ENCODE measurements at regions not wholly inside any gene's neighbourhood (a gene's known extent, or its start where the extent isn't known, plus 50 kb on each side); places are given as distances from the start of the nearest gene placed in this dataset.

DNA sequence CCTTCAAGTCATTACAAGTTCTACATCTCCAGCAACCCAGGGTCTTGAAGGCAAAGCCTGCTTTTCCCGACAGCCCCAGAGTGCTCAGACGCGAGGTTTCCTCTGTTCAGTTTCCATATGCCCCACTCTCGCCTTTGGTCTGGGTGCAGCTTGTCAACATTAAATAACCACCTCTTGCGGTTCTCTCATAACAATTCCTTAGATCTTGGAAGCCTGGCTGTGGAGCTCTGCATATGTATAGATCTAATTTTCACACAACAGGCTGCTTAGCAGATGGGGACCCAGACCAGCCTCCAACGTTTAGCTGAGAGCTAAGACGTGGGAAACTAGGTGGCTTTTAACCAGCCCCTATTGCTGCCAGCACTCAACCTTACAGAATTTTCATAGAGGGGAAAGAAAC lies 295.5 kb downstream of the RPLP1 start:
- Histone ChIP-seq H3K4me2 (ENCODE audit: control insufficient read depth, extremely low read depth, insufficient read depth, low read depth, low read length) (no peak overlapping the region), H3K9ac (ENCODE audit: control insufficient read depth, extremely low read depth, insufficient read depth, low read length) (no peak overlapping the region), H3K27ac (ENCODE audit: control insufficient read depth, insufficient read depth, low read length) (no peak overlapping the region), H3K9me3 (ENCODE audit: control insufficient read depth, low read depth, low read length) (no peaks in the 10 kb centered on the region), H3K9me1 (ENCODE audit: control insufficient read depth, extremely low read depth, insufficient read depth, low read length) (no peaks in the 10 kb centered on the region), H3K4me1 (ENCODE audit: control insufficient read depth, extremely low read depth, insufficient read depth, low read length) (no peaks in the 10 kb centered on the region), H3K36me3 (ENCODE audit: control insufficient read depth in 2 of 2, extremely low read depth in 1 of 2, insufficient read depth in 2 of 2, low read length in 2 of 2) (no peaks in the 10 kb centered on the region), H3K79me2 (ENCODE audit: control insufficient read depth, insufficient read depth, low read length) (no peaks in the 10 kb centered on the region), H2AFZ (ENCODE audit: control insufficient read depth, low read length) (no peak overlapping the region), H3K4me3 (ENCODE audit: control insufficient read depth in 2 of 3, extremely low read depth in 1 of 3, insufficient read depth in 2 of 3, low read depth in 1 of 3, low read length in 3 of 3) (no peak overlapping the region), H3K27me3 (ENCODE audit: control insufficient read depth, extremely low read depth, insufficient read depth, low read length) (peaks cover 47% of the 10 kb centered on the region), H4K20me1 (ENCODE audit: control insufficient read depth, extremely low read depth, insufficient read depth, low read length) (no peaks in the 10 kb centered on the region)
- FAIRE-seq (no peak), DNase-seq (ENCODE audit: low read depth, low spot score) (no peak)
- dilution Hi-C loops (cut with MboI; ENCODE audit: extremely low pct_ligation_motif_present, low sequenced_read_pairs) = no loop called here
- TF ChIP-seq EZH2 (IDR thresholded peaks at IDR 0.05; ENCODE audit: low read length) = no peak
- TF ChIP-seq, protein P1, sequence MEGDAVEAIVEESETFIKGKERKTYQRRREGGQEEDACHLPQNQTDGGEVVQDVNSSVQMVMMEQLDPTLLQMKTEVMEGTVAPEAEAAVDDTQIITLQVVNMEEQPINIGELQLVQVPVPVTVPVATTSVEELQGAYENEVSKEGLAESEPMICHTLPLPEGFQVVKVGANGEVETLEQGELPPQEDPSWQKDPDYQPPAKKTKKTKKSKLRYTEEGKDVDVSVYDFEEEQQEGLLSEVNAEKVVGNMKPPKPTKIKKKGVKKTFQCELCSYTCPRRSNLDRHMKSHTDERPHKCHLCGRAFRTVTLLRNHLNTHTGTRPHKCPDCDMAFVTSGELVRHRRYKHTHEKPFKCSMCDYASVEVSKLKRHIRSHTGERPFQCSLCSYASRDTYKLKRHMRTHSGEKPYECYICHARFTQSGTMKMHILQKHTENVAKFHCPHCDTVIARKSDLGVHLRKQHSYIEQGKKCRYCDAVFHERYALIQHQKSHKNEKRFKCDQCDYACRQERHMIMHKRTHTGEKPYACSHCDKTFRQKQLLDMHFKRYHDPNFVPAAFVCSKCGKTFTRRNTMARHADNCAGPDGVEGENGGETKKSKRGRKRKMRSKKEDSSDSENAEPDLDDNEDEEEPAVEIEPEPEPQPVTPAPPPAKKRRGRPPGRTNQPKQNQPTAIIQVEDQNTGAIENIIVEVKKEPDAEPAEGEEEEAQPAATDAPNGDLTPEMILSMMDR (optimal IDR thresholded peaks at IDR 0.05 in 1 of 3, IDR thresholded peaks at IDR 0.05 in 1 of 3, conservative IDR thresholded peaks at IDR 0.05 in 1 of 3; ENCODE audit: extremely low read depth in 1 of 3, insufficient read depth in 2 of 3, low read length in 3 of 3) = no peak

DNA sequence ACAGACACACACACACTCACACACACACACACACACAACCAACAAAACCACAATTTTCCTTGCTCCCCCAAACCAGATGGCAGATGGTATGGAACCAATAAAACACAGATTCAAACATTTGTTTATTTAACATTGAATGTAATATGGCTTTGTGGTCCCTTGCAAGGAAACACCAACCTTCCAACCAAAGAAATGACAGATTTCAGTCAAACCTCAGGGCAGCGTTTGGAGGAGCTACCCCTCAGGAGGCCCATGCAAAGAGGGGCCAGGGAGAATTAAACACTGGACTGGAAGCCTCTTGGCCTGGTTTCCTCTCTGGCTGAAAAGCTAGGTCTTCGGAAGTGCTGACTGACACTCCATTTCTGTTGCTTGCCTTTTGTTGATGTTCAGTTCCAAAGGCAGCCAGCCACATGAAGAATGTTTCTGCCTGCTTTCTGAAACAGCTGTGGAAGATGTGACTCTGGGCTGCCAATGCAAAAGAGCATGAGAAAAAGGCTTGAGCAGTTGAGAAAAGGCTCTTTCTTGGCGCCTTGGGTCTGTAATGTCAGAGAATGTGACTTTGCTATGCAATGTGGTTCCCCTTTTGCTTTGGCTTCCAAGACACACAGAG lies 296.1 kb downstream of the RPLP1 start:
- Histone ChIP-seq H3K27ac (ENCODE audit: control insufficient read depth, insufficient read depth, low read length) (no peak overlapping the region), H2AFZ (ENCODE audit: control insufficient read depth, low read length) (no peak overlapping the region), H3K36me3 (ENCODE audit: control insufficient read depth in 2 of 2, extremely low read depth in 1 of 2, insufficient read depth in 2 of 2, low read length in 2 of 2) (no peaks in the 10 kb centered on the region), H3K79me2 (ENCODE audit: control insufficient read depth, insufficient read depth, low read length) (no peaks in the 10 kb centered on the region), H3K4me3 (ENCODE audit: control insufficient read depth in 2 of 3, extremely low read depth in 1 of 3, insufficient read depth in 2 of 3, low read depth in 1 of 3, low read length in 3 of 3) (no peak overlapping the region), H3K9me1 (ENCODE audit: control insufficient read depth, extremely low read depth, insufficient read depth, low read length) (no peaks in the 10 kb centered on the region), H4K20me1 (ENCODE audit: control insufficient read depth, extremely low read depth, insufficient read depth, low read length) (no peaks in the 10 kb centered on the region), H3K4me2 (ENCODE audit: control insufficient read depth, extremely low read depth, insufficient read depth, low read depth, low read length) (no peak overlapping the region), H3K27me3 (ENCODE audit: control insufficient read depth, extremely low read depth, insufficient read depth, low read length) (peaks cover 42% of the 10 kb centered on the region), H3K9me3 (ENCODE audit: control insufficient read depth, low read depth, low read length) (peaks cover 2% of the 10 kb centered on the region), H3K9ac (ENCODE audit: control insufficient read depth, extremely low read depth, insufficient read depth, low read length) (no peak overlapping the region), H3K4me1 (ENCODE audit: control insufficient read depth, extremely low read depth, insufficient read depth, low read length) (no peaks in the 10 kb centered on the region)
- FAIRE-seq (no peak), DNase-seq (ENCODE audit: low read depth, low spot score) (no peak)
- TF ChIP-seq, protein P1 (optimal IDR thresholded peaks at IDR 0.05 in 1 of 3, IDR thresholded peaks at IDR 0.05 in 1 of 3, conservative IDR thresholded peaks at IDR 0.05 in 1 of 3; ENCODE audit: extremely low read depth in 1 of 3, insufficient read depth in 2 of 3, low read length in 3 of 3) = no peak
- TF ChIP-seq EZH2 (IDR thresholded peaks at IDR 0.05; ENCODE audit: low read length) = no peak
- dilution Hi-C loops (cut with MboI; ENCODE audit: extremely low pct_ligation_motif_present, low sequenced_read_pairs) = no loop called here

Data from keratinocyte (primary cell).